ENCODE measurements at regions not wholly inside any gene's neighbourhood (a gene's known extent, or its start where the extent isn't known, plus 50 kb on each side); places are given as distances from the start of the nearest gene placed in this dataset.

GRCh38 chr6:106035655-106036054, 50.5 kb upstream of the PRDM1 start:
- Histone ChIP-seq H3K36me3 (no peaks in the 10 kb centered on the region), H3K4me3 (ENCODE audit: low read depth in 1 of 2, low read length in 1 of 2) (no peak overlapping the region), H3K4me1 (ENCODE audit: control insufficient read depth in 1 of 2, insufficient read depth in 1 of 2, low read depth in 1 of 2, low read length in 1 of 2) (no peaks in the 10 kb centered on the region), H3K9me3 (no peaks in the 10 kb centered on the region), H3K27me3 (peaks cover 5% of the 10 kb centered on the region), H3K27ac (no peak overlapping the region)
- no peak for TF ChIP-seq CTCF (IDR thresholded peaks at IDR 0.05)

- Histone ChIP-seq H3K4me1 (ENCODE audit: control insufficient read depth in 1 of 2, insufficient read depth in 1 of 2, low read depth in 1 of 2, low read length in 1 of 2) (no peaks in the 10 kb centered on the region), H3K9me3 (no peaks in the 10 kb centered on the region), H3K36me3 (no peaks in the 10 kb centered on the region), H3K27me3 (peaks cover 5% of the 10 kb centered on the region), H3K4me3 (ENCODE audit: low read depth in 1 of 2, low read length in 1 of 2) (no peak overlapping the region), H3K27ac (no peak overlapping the region)
- TF ChIP-seq CTCF (IDR thresholded peaks at IDR 0.05) = no peak
Observed at GRCh38 chr6:106033806-106034205, 52.3 kb upstream of the PRDM1 start.

- Histone ChIP-seq H3K4me1 (ENCODE audit: control insufficient read depth in 1 of 2, insufficient read depth in 1 of 2, low read depth in 1 of 2, low read length in 1 of 2) (no peaks in the 10 kb centered on the region), H3K27me3 (peaks cover 46% of the 10 kb centered on the region), H3K27ac (no peak overlapping the region), H3K36me3 (no peaks in the 10 kb centered on the region), H3K9me3 (no peaks in the 10 kb centered on the region), H3K4me3 (ENCODE audit: low read depth in 1 of 2, low read length in 1 of 2) (no peak overlapping the region)
- TF ChIP-seq CTCF (IDR thresholded peaks at IDR 0.05) = no peak
Observed at GRCh38 chr6:106027758-106028157, 58.4 kb upstream of the PRDM1 start.

GRCh38 chr6:106026748-106027715, 59.1 kb upstream of the PRDM1 start:
- Histone ChIP-seq H3K4me1 (ENCODE audit: control insufficient read depth in 1 of 2, insufficient read depth in 1 of 2, low read depth in 1 of 2, low read length in 1 of 2) (no peaks in the 10 kb centered on the region), H3K27ac (no peak overlapping the region), H3K4me3 (ENCODE audit: low read depth in 1 of 2, low read length in 1 of 2) (no peak overlapping the region), H3K9me3 (no peaks in the 10 kb centered on the region), H3K27me3 (peaks cover 46% of the 10 kb centered on the region), H3K36me3 (no peaks in the 10 kb centered on the region)
- TF ChIP-seq CTCF (IDR thresholded peaks at IDR 0.05) = no peak

- Histone ChIP-seq H3K4me3 (ENCODE audit: low read depth in 1 of 2, low read length in 1 of 2) (no peak overlapping the region), H3K4me1 (ENCODE audit: control insufficient read depth in 1 of 2, insufficient read depth in 1 of 2, low read depth in 1 of 2, low read length in 1 of 2) (no peaks in the 10 kb centered on the region), H3K36me3 (no peaks in the 10 kb centered on the region), H3K27ac (no peak overlapping the region), H3K9me3 (no peaks in the 10 kb centered on the region), H3K27me3 (peaks cover 41% of the 10 kb centered on the region)
- TF ChIP-seq CTCF (IDR thresholded peaks at IDR 0.05) = no peak
Observed at GRCh38 chr6:106025655-106026054, 60.5 kb upstream of the PRDM1 start.
